ENCODE measurements at regions not wholly inside any gene's neighbourhood (a gene's known extent, or its start where the extent isn't known, plus 50 kb on each side); places are given as distances from the start of the nearest gene placed in this dataset.

- TF ChIP-seq NFYB (IDR thresholded peaks at IDR 0.05; ENCODE audit: insufficient read depth, low read depth, low read length) (no peak), CTCF (IDR thresholded peaks at IDR 0.05 in 2 of 3, conservative IDR thresholded peaks at IDR 0.05 in 1 of 3; ENCODE audit: control insufficient read depth in 2 of 3, extremely low read depth in 1 of 3, insufficient read depth in 1 of 3, low read depth in 3 of 3, low read length in 3 of 3) (no peak), HDAC2 (IDR thresholded peaks at IDR 0.05) (no peak), SIN3A (IDR thresholded peaks at IDR 0.05; ENCODE audit: low read depth, low read length) (no peak), POLR2A (IDR thresholded peaks at IDR 0.05; ENCODE audit: low read depth, low read length) (no peak), NBN (IDR thresholded peaks at IDR 0.05) (no peak), MTA2 (IDR thresholded peaks at IDR 0.05; ENCODE audit: low read depth) (no peak), CREB1 (IDR thresholded peaks at IDR 0.05; ENCODE audit: low read depth) (no peak), NR2C2 (IDR thresholded peaks at IDR 0.05; ENCODE audit: borderline replicate concordance, control insufficient read depth, insufficient read length, low read depth) (no peak), RAD51 (IDR thresholded peaks at IDR 0.05) (no peak)
Measured at GRCh38 chr9:27808864-27809263, 235.6 kb upstream of the C9orf72 start.
